HG03045 (cell line): ENCODE measurements at regions not wholly inside any gene's neighbourhood (a gene's known extent, or its start where the extent isn't known, plus 50 kb on each side); places are given as distances from the start of the nearest gene placed in this dataset.
"Not testable (repeated sequence)": the region's sequence is repeated elsewhere in the genome, so short reads cannot be mapped to it uniquely, and the experiment has no call there.

Source experiments
- ATAC-seq: cut with Tn5 transposase; IDR thresholded peaks from one replicate; pipeline ENCODE4 v1.9.1; 2021; ENCODE audit warnings: mild to moderate bottlenecking, moderate library complexity; ENCODE audit not compliant: unreplicated experiment

DNA sequence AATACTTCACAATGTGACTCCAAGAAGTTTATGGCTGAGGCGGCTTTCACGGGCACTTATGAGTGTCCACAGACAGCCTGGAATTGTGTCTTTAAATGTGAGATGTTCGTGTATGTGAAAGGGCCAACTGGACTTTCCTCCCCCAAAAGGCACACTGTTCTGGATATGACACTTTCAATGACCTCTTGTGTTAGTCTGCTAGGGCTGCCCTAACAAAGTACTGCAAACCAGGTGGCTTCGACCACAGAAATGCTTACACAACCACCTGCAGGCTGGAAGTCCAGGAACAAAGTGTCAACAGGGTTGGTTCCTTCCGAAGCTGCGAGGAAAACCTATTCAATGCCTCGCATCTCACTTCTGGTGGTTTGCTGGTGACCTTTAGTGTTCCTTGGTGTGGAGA, 281.7 kb downstream of the ANAPC1 start:
- ATAC-seq = not testable (repeated sequence)

- not testable (repeated sequence) for ATAC-seq
Observed at GRCh38 chr2:111605798-111606197, 278.2 kb downstream of the ANAPC1 start.

GRCh38 chr2:111606632-111607031, 277.4 kb downstream of the ANAPC1 start:
- ATAC-seq = not testable (repeated sequence)

DNA sequence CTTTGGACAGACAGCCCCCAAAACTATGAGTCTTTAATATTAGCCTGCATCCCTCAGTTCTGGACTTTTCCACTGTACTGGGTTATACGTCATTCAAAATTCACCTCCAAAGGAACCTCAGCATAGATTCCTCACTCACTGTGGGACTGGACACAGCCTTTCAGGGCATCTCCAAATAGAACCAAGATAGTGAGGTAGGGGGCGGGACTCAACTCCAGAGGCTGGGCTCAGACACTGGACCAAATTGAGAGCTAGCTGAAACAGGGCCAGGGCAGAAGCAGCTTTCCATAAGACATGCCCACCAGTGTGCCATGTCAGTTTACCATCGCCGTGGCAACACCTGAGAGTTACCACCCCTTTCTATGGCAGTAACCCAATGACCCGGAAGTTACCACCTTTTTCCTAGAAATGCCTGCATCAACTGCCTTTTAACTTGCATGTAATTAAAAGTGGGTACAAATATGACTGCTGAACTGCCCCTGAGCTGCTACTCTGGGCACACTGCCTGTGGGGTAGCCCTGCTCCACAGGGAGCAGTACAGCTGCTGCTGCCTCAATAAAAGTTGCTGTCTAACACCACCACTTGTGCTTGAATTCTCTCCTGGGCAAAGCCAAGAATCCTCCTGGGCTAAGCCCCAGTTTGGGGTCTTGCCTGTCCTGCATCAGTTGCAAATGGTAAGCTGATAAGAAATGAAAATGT, 274.7 kb downstream of the ANAPC1 start:
- not testable (repeated sequence) for ATAC-seq

GRCh38 chr2:111610035-111610434, 274.0 kb downstream of the ANAPC1 start:
- ATAC-seq = not testable (repeated sequence)

- ATAC-seq = no peak
Observed at GRCh38 chr2:111616651-111617218, 267.3 kb downstream of the ANAPC1 start.

DNA sequence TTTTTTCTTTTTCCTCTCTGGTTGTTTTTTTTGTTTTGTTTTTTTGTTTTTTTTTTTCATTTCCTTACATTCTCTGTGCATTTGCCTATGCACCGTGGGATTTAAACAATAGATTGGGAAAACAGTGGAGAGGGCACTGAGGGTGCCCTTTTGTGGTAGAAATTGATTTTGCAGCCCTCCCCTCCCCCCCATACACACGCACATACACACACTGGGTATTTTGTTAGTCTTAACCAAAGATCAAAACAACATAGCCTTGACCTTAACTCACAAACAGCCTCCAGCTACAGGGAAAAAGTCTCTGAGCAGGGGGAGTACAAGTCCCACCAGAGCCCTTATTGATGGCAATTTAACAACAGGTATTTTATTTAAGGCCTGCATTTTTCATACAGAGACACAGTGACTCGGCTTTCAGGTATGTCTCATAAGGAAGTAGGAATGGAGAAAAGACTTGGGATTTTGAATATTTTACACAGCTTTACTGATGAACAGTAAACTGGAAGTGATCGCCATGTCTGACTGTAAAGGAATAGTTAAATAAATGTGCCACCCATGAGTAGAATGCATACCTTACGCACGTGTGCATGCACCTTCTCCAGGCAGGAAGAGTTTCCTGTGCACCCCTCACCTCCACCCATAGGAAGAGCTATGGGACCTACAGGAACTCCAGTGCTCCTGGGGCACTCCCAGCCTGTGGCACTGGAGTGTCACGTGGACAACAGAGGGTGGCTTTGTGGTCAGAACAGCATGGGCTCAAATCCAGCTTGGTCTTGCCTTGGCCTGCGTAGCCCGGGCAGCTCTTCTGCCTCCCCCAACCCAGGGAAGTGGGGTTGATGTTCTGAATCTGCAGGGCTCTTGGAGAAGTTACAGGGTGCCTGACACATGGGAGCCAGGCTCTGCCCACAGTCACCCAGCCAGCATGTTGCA, 266.4 kb downstream of the ANAPC1 start:
- ATAC-seq = no peak

DNA sequence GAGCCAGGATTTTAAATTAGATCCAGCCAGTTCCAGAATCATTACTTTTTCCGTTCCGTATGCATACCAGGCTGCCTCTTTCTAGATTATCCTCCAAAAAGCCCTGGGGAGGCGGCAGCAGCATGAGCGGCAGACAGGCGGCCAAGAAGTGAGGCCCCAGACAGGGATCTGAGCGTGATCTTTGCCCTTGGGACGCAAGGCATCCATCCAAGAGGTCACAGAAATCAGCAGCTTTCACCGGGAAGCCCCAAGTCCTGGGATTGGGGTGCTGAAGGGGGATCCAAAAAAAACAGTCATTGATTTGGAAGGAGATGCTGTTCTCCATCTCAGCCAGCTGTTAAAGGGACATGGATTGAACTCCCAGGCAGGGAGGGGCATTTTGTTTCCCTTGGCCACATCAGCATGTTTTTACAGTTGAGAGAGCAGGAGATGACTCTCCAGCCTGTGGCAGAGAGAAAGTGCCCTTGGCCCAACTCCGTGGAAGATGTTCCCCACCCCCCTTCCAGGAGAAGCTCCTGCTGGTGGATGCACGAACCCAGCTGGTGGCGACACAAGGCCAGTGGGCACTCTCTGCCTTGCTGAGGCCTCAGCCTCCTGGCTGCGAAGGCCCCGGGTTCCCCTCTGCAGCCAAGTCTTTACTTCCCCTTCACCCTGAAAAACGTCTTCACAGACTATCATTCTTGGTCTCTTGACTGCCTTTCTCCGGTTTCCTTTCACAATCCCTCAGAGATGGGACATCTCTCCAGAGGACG, 265.6 kb downstream of the ANAPC1 start:
- ATAC-seq = no peak

- no peak for ATAC-seq
Observed at GRCh38 chr2:111618978-111619902, 264.8 kb downstream of the ANAPC1 start.

DNA sequence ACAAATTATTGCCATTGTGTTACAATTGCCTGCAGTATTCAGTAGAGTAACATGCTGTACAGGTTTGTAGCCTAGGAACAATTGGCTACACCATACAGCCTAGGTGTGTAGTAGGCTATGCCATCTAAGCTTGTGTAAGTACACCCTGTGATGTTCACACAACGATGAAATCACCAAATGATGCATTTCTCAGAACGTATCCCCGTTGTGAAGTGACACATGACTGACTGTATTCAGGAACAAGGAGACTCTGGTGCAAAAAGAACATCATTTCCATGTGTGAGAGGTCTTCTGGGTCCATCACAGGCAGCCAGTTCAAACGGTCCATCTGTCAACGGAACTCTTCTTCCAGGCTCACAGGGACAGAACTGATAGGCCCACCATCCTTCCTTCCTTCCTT, 263.7 kb downstream of the ANAPC1 start:
- no peak for ATAC-seq

GRCh38 chr2:111622859-111623258, 261.1 kb downstream of the ANAPC1 start:
- no peak for ATAC-seq

GRCh38 chr2:111623380-111623779, 260.6 kb downstream of the ANAPC1 start:
- no peak for ATAC-seq

GRCh38 chr2:111624411-111625156, 259.4 kb downstream of the ANAPC1 start:
- no peak for ATAC-seq

DNA sequence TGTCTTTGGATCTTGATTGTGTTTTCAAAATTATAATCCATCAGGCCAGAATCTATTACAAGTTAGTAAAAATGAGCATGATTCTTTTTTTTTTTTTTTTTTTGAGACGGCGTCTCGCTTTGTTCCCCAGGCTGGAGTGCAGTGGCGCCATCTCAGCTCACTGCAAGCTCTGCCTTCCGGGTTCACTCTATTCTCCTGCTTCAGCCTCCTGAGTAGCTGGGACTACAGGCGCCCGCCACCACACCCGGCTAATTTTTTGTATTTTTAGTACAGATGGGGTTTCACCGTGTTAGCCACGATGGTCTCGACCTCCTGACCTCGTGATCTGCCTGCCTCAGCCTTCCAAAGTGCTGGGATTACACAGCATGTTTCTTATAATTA, 258.8 kb downstream of the ANAPC1 start:
- not testable (repeated sequence) for ATAC-seq

- no peak for ATAC-seq
Observed at GRCh38 chr2:111626037-111626864, 257.7 kb downstream of the ANAPC1 start.

DNA sequence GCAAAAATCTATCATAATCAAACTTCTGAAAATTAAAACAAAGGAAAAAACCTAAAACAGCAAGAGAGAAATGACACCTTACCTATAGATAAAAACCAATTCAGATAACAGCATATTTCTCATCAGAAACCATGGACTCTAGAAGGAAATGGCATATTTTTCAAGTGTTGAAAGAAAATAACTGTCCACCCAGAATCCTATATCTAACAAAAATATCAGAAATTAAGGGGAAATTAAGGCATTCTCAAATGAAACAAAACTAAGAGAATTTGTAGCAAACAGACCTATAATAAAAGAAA, 257.2 kb downstream of the ANAPC1 start:
- ATAC-seq = no peak

DNA sequence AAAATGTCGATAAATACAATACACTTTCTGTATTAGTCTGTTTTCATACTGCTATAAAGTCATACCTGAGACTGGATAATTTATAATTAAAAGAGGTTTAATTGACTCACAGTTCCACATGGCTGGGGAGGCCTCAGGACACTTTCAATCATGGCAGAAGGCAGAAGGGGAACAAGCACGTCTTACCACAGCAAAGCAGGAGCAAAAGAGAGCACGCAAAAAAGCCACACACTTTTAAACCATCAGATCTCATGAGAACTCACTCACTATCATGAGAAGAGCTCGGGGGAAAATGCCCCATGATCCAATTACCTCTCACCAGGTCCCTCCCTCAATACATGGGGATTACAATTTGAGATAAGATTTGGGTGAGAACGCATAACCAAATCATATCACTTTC, 256.7 kb downstream of the ANAPC1 start:
- no peak for ATAC-seq

DNA sequence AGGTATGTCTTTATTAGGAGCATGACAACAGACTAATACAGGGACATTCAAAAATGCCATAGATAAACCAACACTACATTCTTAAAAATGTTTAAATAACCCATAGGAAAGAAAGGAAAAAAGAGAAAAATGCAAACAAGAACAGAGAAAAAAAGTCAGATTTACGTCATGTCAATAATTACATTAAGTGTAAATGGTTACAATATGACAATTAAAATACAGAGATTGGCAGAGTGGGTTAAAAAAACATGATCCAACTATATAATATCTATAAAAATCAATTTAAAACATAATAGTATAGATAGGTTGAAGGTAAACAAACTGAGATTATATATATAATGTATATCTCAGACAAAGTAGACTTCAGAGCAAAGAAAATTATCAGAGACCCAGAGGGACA, 255.8 kb downstream of the ANAPC1 start:
- no peak for ATAC-seq

- no peak for ATAC-seq
Observed at GRCh38 chr2:111629983-111630382, 254.0 kb downstream of the ANAPC1 start.
